ENCODE measurements at regions not wholly inside any gene's neighbourhood (a gene's known extent, or its start where the extent isn't known, plus 50 kb on each side); places are given as distances from the start of the nearest gene placed in this dataset.

DNA sequence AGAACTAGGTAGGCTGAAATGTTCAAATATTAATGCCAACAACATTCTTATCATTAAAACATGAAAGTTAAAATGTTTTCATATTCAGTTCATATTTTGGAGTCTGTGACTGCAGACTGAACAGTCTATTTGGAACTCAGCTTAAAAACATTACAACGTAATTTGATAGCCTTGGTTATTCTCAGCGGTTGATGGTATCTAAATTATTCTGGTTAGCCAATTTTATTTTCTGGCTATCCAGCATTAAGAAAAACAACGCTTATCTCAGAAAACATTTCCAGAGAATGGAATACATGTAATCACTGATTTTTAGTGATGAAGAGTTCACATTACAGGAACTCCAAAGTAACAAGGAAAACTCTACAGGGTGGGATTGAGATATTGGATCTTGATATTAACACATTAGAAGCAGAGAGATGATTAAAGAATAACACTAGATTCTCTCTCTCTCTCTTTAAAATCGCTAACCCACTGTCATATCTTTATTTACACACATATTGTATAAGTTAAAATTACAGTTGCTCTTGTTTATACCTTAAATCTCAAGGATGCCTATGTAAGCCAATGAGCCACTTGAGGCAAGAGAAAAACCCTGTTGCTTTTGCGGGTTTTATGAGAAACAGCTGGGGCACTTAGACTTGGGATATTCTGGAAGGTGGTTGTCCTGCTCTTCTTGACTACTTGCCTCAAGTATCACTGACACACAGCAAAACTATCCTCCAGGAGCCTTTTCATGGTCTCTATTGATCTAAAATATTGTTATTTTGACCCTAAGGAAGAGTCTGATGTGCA, 84.9 kb downstream of the ICOS start:
- H3K27ac Mint-ChIP-seq (ENCODE audit: unreplicated experiment): no peak overlapping the region
- H3K36me3 Mint-ChIP-seq (ENCODE audit: low read depth, unreplicated experiment): no peaks in the 10 kb centered on the region
- H3K9me3 Mint-ChIP-seq (ENCODE audit: unreplicated experiment): no peaks in the 10 kb centered on the region
- H3K4me3 Mint-ChIP-seq (ENCODE audit: unreplicated experiment): no peak overlapping the region
- no peak for DNase-seq (ENCODE audit: low spot score)
- TF ChIP-seq, protein P1, sequence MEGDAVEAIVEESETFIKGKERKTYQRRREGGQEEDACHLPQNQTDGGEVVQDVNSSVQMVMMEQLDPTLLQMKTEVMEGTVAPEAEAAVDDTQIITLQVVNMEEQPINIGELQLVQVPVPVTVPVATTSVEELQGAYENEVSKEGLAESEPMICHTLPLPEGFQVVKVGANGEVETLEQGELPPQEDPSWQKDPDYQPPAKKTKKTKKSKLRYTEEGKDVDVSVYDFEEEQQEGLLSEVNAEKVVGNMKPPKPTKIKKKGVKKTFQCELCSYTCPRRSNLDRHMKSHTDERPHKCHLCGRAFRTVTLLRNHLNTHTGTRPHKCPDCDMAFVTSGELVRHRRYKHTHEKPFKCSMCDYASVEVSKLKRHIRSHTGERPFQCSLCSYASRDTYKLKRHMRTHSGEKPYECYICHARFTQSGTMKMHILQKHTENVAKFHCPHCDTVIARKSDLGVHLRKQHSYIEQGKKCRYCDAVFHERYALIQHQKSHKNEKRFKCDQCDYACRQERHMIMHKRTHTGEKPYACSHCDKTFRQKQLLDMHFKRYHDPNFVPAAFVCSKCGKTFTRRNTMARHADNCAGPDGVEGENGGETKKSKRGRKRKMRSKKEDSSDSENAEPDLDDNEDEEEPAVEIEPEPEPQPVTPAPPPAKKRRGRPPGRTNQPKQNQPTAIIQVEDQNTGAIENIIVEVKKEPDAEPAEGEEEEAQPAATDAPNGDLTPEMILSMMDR (IDR thresholded peaks at IDR 0.05; ENCODE audit: unreplicated experiment): no peak
- H3K27me3 Mint-ChIP-seq (ENCODE audit: unreplicated experiment): peaks cover 3% of the 10 kb centered on the region
- no peaks in the 10 kb centered on the region for H3K4me1 Mint-ChIP-seq (ENCODE audit: unreplicated experiment)

- H3K9me3 Mint-ChIP-seq (ENCODE audit: unreplicated experiment): no peaks in the 10 kb centered on the region
- no peak overlapping the region for H3K27ac Mint-ChIP-seq (ENCODE audit: unreplicated experiment)
- H3K27me3 Mint-ChIP-seq (ENCODE audit: unreplicated experiment): peaks cover 3% of the 10 kb centered on the region
- no peaks in the 10 kb centered on the region for H3K4me1 Mint-ChIP-seq (ENCODE audit: unreplicated experiment)
- no peak overlapping the region for H3K4me3 Mint-ChIP-seq (ENCODE audit: unreplicated experiment)
- TF ChIP-seq, protein P1 (IDR thresholded peaks at IDR 0.05; ENCODE audit: unreplicated experiment): no peak
- DNase-seq (ENCODE audit: low spot score): no peak
- no peaks in the 10 kb centered on the region for H3K36me3 Mint-ChIP-seq (ENCODE audit: low read depth, unreplicated experiment)
These were observed 86.0 kb downstream of the ICOS start for GRCh38 chr2:204022550-204022949.

DNA sequence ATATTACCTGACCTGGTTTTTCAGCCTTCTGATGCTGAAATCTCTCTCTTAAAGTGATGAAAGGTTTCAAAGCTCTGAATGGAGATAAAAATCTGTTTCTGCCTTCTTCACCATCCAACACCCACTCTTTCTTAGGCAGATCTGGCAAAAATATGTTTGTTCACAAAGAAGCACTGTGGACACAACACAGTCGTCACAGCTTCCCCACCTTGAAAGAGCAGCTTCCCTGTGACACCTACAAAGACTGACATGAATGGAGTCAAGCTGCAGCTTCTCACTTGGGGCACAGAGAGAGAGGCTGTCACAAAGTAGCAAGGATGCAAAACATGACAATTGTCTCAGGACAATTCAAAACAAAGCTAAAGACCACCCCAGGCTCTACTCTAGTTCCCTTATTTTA, 86.5 kb downstream of the ICOS start:
- Mint-ChIP-seq H3K27ac (ENCODE audit: unreplicated experiment) (no peak overlapping the region), H3K36me3 (ENCODE audit: low read depth, unreplicated experiment) (no peaks in the 10 kb centered on the region), H3K4me3 (ENCODE audit: unreplicated experiment) (no peak overlapping the region), H3K27me3 (ENCODE audit: unreplicated experiment) (peaks cover 3% of the 10 kb centered on the region), H3K9me3 (ENCODE audit: unreplicated experiment) (no peaks in the 10 kb centered on the region), H3K4me1 (ENCODE audit: unreplicated experiment) (no peaks in the 10 kb centered on the region)
- TF ChIP-seq, protein P1 (IDR thresholded peaks at IDR 0.05; ENCODE audit: unreplicated experiment): no peak
- DNase-seq (ENCODE audit: low spot score): no peak

DNA sequence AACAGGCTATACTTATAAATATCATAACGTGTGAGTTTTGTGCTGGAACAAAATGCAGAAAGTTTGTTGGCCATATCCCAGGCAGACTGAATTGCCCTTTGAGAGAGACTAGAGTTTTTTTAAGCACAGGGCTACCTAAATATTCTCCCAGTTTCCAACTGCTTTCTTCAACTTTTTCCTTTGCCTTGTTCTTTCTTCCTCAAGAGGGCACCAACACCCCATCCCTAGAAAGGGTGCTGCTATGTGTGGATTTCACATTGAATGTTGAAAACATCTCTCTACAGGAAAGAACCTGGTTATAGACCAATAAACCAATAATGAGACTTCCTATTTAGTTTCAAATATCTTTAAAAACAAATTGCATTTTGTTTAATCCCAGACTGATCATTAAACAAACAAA, 87.9 kb downstream of the ICOS start:
- peak; percentile 40 for DNase-seq (ENCODE audit: low spot score)
- H3K36me3 Mint-ChIP-seq (ENCODE audit: low read depth, unreplicated experiment): no peaks in the 10 kb centered on the region
- H3K27me3 Mint-ChIP-seq (ENCODE audit: unreplicated experiment): peaks cover 3% of the 10 kb centered on the region
- no peaks in the 10 kb centered on the region for H3K9me3 Mint-ChIP-seq (ENCODE audit: unreplicated experiment)
- TF ChIP-seq, protein P1 (IDR thresholded peaks at IDR 0.05; ENCODE audit: unreplicated experiment): peak; percentile 10
- H3K4me3 Mint-ChIP-seq (ENCODE audit: unreplicated experiment): no peak overlapping the region
- H3K27ac Mint-ChIP-seq (ENCODE audit: unreplicated experiment): no peak overlapping the region
- no peaks in the 10 kb centered on the region for H3K4me1 Mint-ChIP-seq (ENCODE audit: unreplicated experiment)

DNA sequence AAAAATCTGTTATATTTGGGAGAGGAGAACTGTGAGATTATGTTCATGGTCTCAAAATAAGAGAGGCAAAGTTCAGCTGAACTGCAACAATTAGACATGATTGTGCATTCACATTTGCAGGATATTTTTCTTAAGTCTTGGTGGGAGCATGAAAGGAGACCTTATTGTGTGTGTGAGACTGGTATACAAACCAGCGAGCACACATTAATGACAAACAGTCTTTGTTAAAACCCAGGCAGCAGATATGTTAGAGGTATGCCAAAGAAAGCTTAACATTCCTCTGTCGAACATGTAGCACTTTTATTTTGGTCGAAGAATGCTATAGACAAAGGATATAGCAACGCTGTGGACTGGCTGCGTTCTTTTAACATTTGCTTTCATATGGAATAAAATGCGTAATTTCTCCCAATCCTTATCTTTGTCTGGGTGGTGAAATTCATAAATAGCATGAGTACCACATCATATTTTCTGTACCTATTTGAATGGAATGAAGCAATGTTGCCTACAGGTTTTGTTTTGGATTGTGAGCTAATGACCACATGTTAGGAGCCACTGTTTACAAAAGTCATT, 88.4 kb downstream of the ICOS start:
- Mint-ChIP-seq H3K27me3 (ENCODE audit: unreplicated experiment) (peaks cover 3% of the 10 kb centered on the region), H3K9me3 (ENCODE audit: unreplicated experiment) (no peaks in the 10 kb centered on the region), H3K27ac (ENCODE audit: unreplicated experiment) (no peak overlapping the region), H3K4me3 (ENCODE audit: unreplicated experiment) (no peak overlapping the region), H3K36me3 (ENCODE audit: low read depth, unreplicated experiment) (no peaks in the 10 kb centered on the region), H3K4me1 (ENCODE audit: unreplicated experiment) (no peaks in the 10 kb centered on the region)
- TF ChIP-seq, protein P1 (IDR thresholded peaks at IDR 0.05; ENCODE audit: unreplicated experiment): no peak
- no peak for DNase-seq (ENCODE audit: low spot score)
